DND-41 (cell line): ENCODE measurements at regions not wholly inside any gene's neighbourhood (a gene's known extent, or its start where the extent isn't known, plus 50 kb on each side); places are given as distances from the start of the nearest gene placed in this dataset.

ENCODE experiments used
- CTCF ChIP-seq: IDR thresholded peaks from 2 replicates; pipeline ENCODE4 v1.5.1; 2012; ENCODE audit warnings: borderline replicate concordance, low read length, moderate library complexity, mild to moderate bottlenecking; ENCODE audit not compliant: poor library complexity, severe bottlenecking; ENCODE audit errors: extremely low read depth
- EZH2 ChIP-seq: IDR thresholded peaks from 3 replicates; pipeline ENCODE4 v1.6.1; 2012; ENCODE audit warnings: borderline replicate concordance, low read depth, mild to moderate bottlenecking, moderate library complexity, low read length, inconsistent platforms; ENCODE audit not compliant: severe bottlenecking

GRCh38 chr6:5946181-5946580, 60.5 kb downstream of the NRN1 start:
- no peak for TF ChIP-seq CTCF
- no peak for TF ChIP-seq EZH2
